Keratinocyte (primary cell): ENCODE measurements at regions not wholly inside any gene's neighbourhood (a gene's known extent, or its start where the extent isn't known, plus 50 kb on each side); places are given as distances from the start of the nearest gene placed in this dataset.

Experiments
- DNase-seq: peaks from one replicate; pipeline ENCODE4 v3.0.0-alpha.2; 2011; ENCODE audit warnings: low read depth, missing footprints, low spot score
- FAIRE-seq: peaks from 2 replicates; lab custom pipeline; 2011; peaks lifted over from hg19 to GRCh38; lab: Jason Lieb, UNC
- H2AFZ ChIP-seq: 2 replicates; pipeline ENCODE4 v1.6.0; 2012; ENCODE audit warnings: low read length, control low read depth, inconsistent platforms; ENCODE audit not compliant: control insufficient read depth
- H3K27ac ChIP-seq: 2 replicates; pipeline ENCODE4 v1.5.1; 2011; ENCODE audit warnings: low read length; ENCODE audit not compliant: control insufficient read depth, insufficient read depth
- H3K27me3 ChIP-seq: 3 replicates; pipeline ENCODE4 v1.6.0; 2011; ENCODE audit warnings: low read length; ENCODE audit not compliant: control insufficient read depth, insufficient read depth; ENCODE audit errors: extremely low read depth
- H3K36me3 ChIP-seq, 2 experiments: 2 replicates in 1 of 2; 3 replicates in 1 of 2; pipeline ENCODE4 v1.5.1; 2011; ENCODE audit warnings: low read length in 2 of 2, mild to moderate bottlenecking in 1 of 2; ENCODE audit not compliant: control insufficient read depth in 2 of 2, insufficient read depth in 2 of 2; ENCODE audit errors: extremely low read depth in 1 of 2
- H3K4me1 ChIP-seq: 3 replicates; pipeline ENCODE4 v1.5.1; 2011; ENCODE audit warnings: low read length; ENCODE audit not compliant: control insufficient read depth, insufficient read depth; ENCODE audit errors: extremely low read depth
- H3K4me2 ChIP-seq: 3 replicates; pipeline ENCODE4 v1.6.0; 2011; ENCODE audit warnings: low read depth, low read length; ENCODE audit not compliant: control insufficient read depth, insufficient read depth; ENCODE audit errors: extremely low read depth
- H3K4me3 ChIP-seq, 3 experiments: fragments of 200-600 bp in 1 of 3; sonication (generic) in 1 of 3; 2 replicates in 2 of 3; 3 replicates in 1 of 3; pipeline ENCODE4 v1.5.1; 2011 to 2016; ENCODE audit warnings: low read length in 3 of 3, mild to moderate bottlenecking in 3 of 3, control low read depth in 2 of 3, inconsistent platforms in 1 of 3, low read depth in 1 of 3, mixed read lengths in 1 of 3, mixed run types in 1 of 3, moderate library complexity in 1 of 3; ENCODE audit not compliant: control insufficient read depth in 2 of 3, insufficient read depth in 2 of 3; ENCODE audit errors: extremely low read depth in 1 of 3
- H3K79me2 ChIP-seq: 2 replicates; pipeline ENCODE4 v1.6.0; 2012; ENCODE audit warnings: low read length; ENCODE audit not compliant: control insufficient read depth, insufficient read depth
- H3K9ac ChIP-seq: 3 replicates; pipeline ENCODE4 v1.6.0; 2011; ENCODE audit warnings: low read length; ENCODE audit not compliant: control insufficient read depth, insufficient read depth; ENCODE audit errors: extremely low read depth
- H3K9me1 ChIP-seq: 3 replicates; pipeline ENCODE4 v1.6.0; 2011; ENCODE audit warnings: low read length; ENCODE audit not compliant: control insufficient read depth, insufficient read depth; ENCODE audit errors: extremely low read depth
- H3K9me3 ChIP-seq: 2 replicates; pipeline ENCODE4 v1.5.1; 2012; ENCODE audit warnings: low read depth, low read length; ENCODE audit not compliant: control insufficient read depth
- H4K20me1 ChIP-seq: 3 replicates; pipeline ENCODE4 v1.6.0; 2011; ENCODE audit warnings: low read length; ENCODE audit not compliant: control insufficient read depth, insufficient read depth; ENCODE audit errors: extremely low read depth
- EZH2 ChIP-seq: IDR thresholded peaks from one replicate; pipeline ENCODE4 v1.6.1; 2012; ENCODE audit warnings: inconsistent platforms, mild to moderate bottlenecking, low read length, moderate library complexity
- dilution Hi-C: fragments of 300-500 bp; cut with MboI; formaldehyde crosslinking; loops from one replicate; pipeline ENCODE4 v1.7.0; 2020; ENCODE audit warnings: low sequenced_read_pairs; ENCODE audit not compliant: extremely low pct_ligation_motif_present
- TF ChIP-seq, protein P1 (sequence below), 3 experiments: IDR thresholded peaks in 1 of 3; conservative IDR thresholded peaks in 1 of 3; optimal IDR thresholded peaks in 1 of 3; 2 replicates in 2 of 3; 3 replicates in 1 of 3; pipeline versions ENCODE3 to v1.5.1; 2011; ENCODE audit warnings: low read length in 3 of 3, mild to moderate bottlenecking in 3 of 3, moderate library complexity in 2 of 3, control low read depth in 1 of 3, inconsistent platforms in 1 of 3; ENCODE audit not compliant: insufficient read depth in 2 of 3; ENCODE audit errors: extremely low read depth in 1 of 3

- no peak overlapping the region for H3K4me3 ChIP-seq
- H3K9me3 ChIP-seq, result no peaks in the 10 kb centered on the region
- FAIRE-seq (no peak), DNase-seq (no peak)
- H3K4me1 ChIP-seq, result no peaks in the 10 kb centered on the region
- no peaks in the 10 kb centered on the region for H3K9me1 ChIP-seq
- dilution Hi-C loops, result no loop called here
- no peak overlapping the region for H3K27ac ChIP-seq
- TF ChIP-seq, protein P1, sequence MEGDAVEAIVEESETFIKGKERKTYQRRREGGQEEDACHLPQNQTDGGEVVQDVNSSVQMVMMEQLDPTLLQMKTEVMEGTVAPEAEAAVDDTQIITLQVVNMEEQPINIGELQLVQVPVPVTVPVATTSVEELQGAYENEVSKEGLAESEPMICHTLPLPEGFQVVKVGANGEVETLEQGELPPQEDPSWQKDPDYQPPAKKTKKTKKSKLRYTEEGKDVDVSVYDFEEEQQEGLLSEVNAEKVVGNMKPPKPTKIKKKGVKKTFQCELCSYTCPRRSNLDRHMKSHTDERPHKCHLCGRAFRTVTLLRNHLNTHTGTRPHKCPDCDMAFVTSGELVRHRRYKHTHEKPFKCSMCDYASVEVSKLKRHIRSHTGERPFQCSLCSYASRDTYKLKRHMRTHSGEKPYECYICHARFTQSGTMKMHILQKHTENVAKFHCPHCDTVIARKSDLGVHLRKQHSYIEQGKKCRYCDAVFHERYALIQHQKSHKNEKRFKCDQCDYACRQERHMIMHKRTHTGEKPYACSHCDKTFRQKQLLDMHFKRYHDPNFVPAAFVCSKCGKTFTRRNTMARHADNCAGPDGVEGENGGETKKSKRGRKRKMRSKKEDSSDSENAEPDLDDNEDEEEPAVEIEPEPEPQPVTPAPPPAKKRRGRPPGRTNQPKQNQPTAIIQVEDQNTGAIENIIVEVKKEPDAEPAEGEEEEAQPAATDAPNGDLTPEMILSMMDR (optimal IDR thresholded peaks at IDR 0.05 in 1 of 3, IDR thresholded peaks at IDR 0.05 in 1 of 3, conservative IDR thresholded peaks at IDR 0.05 in 1 of 3; ENCODE audit: extremely low read depth in 1 of 3, insufficient read depth in 2 of 3, low read length in 3 of 3), result no peak
- no peak for TF ChIP-seq EZH2
- no peaks in the 10 kb centered on the region for H3K36me3 ChIP-seq
- no peaks in the 10 kb centered on the region for H4K20me1 ChIP-seq
- H3K9ac ChIP-seq, result no peak overlapping the region
- no peak overlapping the region for H3K4me2 ChIP-seq
- H3K27me3 ChIP-seq, result no peaks in the 10 kb centered on the region
- H3K79me2 ChIP-seq, result no peaks in the 10 kb centered on the region
- no peak overlapping the region for H2AFZ ChIP-seq
These were observed 290.9 kb upstream of the RGMB start for GRCh38 chr5:98482321-98483300.

- FAIRE-seq, result no peak
- dilution Hi-C loops, result no loop called here
These were observed 290.2 kb upstream of the RGMB start for GRCh38 chr5:98483301-98483685.

More at GRCh38 chr5:98483301-98483685, 290.2 kb upstream of the RGMB start:
- H3K36me3 ChIP-seq, result no peaks in the 10 kb centered on the region
- no peaks in the 10 kb centered on the region for H3K9me3 ChIP-seq
- H3K4me3 ChIP-seq, result no peak overlapping the region
- TF ChIP-seq, protein P1 (optimal IDR thresholded peaks at IDR 0.05 in 1 of 3, IDR thresholded peaks at IDR 0.05 in 1 of 3, conservative IDR thresholded peaks at IDR 0.05 in 1 of 3; ENCODE audit: extremely low read depth in 1 of 3, insufficient read depth in 2 of 3, low read length in 3 of 3), result no peak
- TF ChIP-seq EZH2, result no peak
- H3K9me1 ChIP-seq, result no peaks in the 10 kb centered on the region
- no peak overlapping the region for H3K27ac ChIP-seq
- H2AFZ ChIP-seq, result no peak overlapping the region
- no peaks in the 10 kb centered on the region for H3K4me1 ChIP-seq
- H3K9ac ChIP-seq, result no peak overlapping the region
- H3K4me2 ChIP-seq, result no peak overlapping the region
- no peaks in the 10 kb centered on the region for H3K27me3 ChIP-seq
- H3K79me2 ChIP-seq, result no peaks in the 10 kb centered on the region
- no peaks in the 10 kb centered on the region for H4K20me1 ChIP-seq
- no peak for DNase-seq
